ENCODE measurements at regions not wholly inside any gene's neighbourhood (a gene's known extent, or its start where the extent isn't known, plus 50 kb on each side); places are given as distances from the start of the nearest gene placed in this dataset.

GRCh38 chrY:14235070-14235469, 179.0 kb downstream of the VCY1B start:
- 62 to 64% methylated on average over 5 of the region's 5 CpGs for WGBS, 2 donors
- no peaks in the 10 kb centered on the region for H3K36me3 ChIP-seq (ENCODE audit: low read depth, missing control alignments)
- TF ChIP-seq CTCF (IDR thresholded peaks at IDR 0.05), result no peak
- no peak for TF ChIP-seq POLR2A (IDR thresholded peaks at IDR 0.05)
- H3K4me3 ChIP-seq, result no peak overlapping the region
- no peaks in the 10 kb centered on the region for H3K27me3 ChIP-seq
- no peaks in the 10 kb centered on the region for H3K9me3 ChIP-seq
- intact Hi-C loops (cut with DNase I; ENCODE audit: low total_unique reads), result no loop called here
- DNase-seq, result no peak
- no peak overlapping the region for H3K27ac ChIP-seq
- no peaks in the 10 kb centered on the region for H3K4me1 ChIP-seq

DNA sequence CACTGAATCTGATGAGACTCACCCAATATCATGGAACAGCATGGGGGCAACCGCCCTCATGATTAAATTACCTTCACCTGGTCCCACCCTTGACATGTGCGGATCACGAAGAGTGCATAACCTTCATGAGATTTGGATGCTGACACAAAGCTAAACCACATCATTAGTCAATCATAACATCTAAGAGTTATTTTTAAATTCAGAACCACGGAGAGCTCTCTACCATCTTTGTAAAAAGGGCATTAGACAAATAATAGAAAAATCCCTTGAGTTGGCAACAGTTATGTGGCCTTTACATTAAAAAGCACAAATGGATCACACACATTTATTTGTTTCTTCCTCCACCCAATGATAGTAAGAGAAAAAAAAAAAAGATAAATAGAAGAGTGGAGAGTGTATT, 182.2 kb downstream of the VCY1B start:
- intact Hi-C loops (cut with DNase I; ENCODE audit: low total_unique reads), result no loop called here
- 64 to 71% methylated on average over 4 of the region's 4 CpGs for WGBS, 2 donors
- TF ChIP-seq POLR2A (IDR thresholded peaks at IDR 0.05), result no peak
- TF ChIP-seq CTCF (IDR thresholded peaks at IDR 0.05), result no peak
- no peak for DNase-seq
- no peak overlapping the region for H3K27ac ChIP-seq
- H3K4me3 ChIP-seq, result no peak overlapping the region
- no peaks in the 10 kb centered on the region for H3K4me1 ChIP-seq
- no peaks in the 10 kb centered on the region for H3K9me3 ChIP-seq
- H3K36me3 ChIP-seq (ENCODE audit: low read depth, missing control alignments), result no peaks in the 10 kb centered on the region
- H3K27me3 ChIP-seq, result no peaks in the 10 kb centered on the region

DNA sequence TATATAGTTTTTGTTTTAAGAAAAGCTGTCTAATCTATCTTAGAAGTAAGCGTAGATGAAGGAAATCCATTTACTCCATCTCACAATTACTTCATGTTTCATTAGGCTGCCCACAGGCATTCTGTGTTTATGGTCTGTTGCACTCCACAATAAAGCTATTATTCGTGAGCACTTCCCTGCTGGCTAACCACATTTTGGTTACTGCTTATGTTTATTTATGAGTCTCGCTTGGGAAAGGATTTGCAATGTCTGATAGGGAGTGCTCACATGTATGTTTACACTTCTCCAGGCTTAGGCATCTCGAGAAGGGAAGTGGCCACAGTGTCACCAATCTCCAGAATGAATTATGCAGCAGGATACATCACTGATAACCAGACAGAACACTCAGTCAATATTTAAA, 190.9 kb downstream of the VCY1B start:
- intact Hi-C loops (cut with DNase I; ENCODE audit: low total_unique reads), result no loop called here
- no peak overlapping the region for H3K27ac ChIP-seq
- DNase-seq, result no peak
- TF ChIP-seq CTCF (IDR thresholded peaks at IDR 0.05) (no peak), POLR2A (IDR thresholded peaks at IDR 0.05) (no peak)
- no peaks in the 10 kb centered on the region for H3K27me3 ChIP-seq
- no peak overlapping the region for H3K4me3 ChIP-seq
- no peaks in the 10 kb centered on the region for H3K9me3 ChIP-seq
- WGBS, 2 donors, result 39 to 65% methylated on average over 4 of the region's 4 CpGs
- no peaks in the 10 kb centered on the region for H3K4me1 ChIP-seq
- H3K36me3 ChIP-seq (ENCODE audit: low read depth, missing control alignments), result no peaks in the 10 kb centered on the region

DNA sequence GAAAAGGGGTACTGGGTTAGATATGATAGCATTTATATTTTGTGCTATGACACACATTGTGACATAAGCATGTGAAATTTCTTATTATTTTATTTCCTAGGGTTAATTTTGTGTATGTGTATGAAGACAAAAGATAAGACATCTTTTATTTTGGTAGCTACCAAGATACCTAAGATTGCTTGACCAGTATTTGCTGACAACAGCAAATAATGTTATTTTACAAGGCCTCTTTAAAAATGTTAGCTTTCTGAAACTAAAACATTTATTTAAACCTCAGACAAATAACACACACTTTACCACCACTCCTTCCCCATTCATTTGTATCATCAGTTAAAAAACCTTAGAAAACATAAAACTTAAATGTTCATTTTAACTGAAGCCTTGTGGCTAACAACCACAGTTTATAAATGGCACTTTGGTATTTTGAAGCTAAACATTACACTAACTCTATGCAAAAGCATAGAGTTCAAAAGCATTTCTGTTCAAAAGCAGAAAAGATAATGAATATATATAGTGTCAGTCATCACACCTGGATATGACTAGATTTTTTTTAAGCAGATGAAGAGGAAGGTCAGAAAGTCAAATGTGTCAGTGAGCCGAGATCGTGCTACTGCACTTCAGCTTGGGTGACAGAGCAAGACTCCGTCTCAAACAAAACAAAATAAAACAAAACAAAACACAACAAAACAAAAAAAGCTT, 193.0 kb downstream of the VCY1B start:
- no peaks in the 10 kb centered on the region for H3K4me1 ChIP-seq
- intact Hi-C loops (cut with DNase I; ENCODE audit: low total_unique reads), result no loop called here
- no peak overlapping the region for H3K4me3 ChIP-seq
- no peak for TF ChIP-seq CTCF (IDR thresholded peaks at IDR 0.05)
- no peaks in the 10 kb centered on the region for H3K9me3 ChIP-seq
- no peak for DNase-seq
- no peak overlapping the region for H3K27ac ChIP-seq
- H3K36me3 ChIP-seq (ENCODE audit: low read depth, missing control alignments), result no peaks in the 10 kb centered on the region
- 67 to 86% methylated on average over 2 to 3 of the region's 3 CpGs for WGBS, 2 donors
- H3K27me3 ChIP-seq, result no peaks in the 10 kb centered on the region

All from testis (tissue), 2 donors.